ENCODE measurements at regions not wholly inside any gene's neighbourhood (a gene's known extent, or its start where the extent isn't known, plus 50 kb on each side); places are given as distances from the start of the nearest gene placed in this dataset.

DNA sequence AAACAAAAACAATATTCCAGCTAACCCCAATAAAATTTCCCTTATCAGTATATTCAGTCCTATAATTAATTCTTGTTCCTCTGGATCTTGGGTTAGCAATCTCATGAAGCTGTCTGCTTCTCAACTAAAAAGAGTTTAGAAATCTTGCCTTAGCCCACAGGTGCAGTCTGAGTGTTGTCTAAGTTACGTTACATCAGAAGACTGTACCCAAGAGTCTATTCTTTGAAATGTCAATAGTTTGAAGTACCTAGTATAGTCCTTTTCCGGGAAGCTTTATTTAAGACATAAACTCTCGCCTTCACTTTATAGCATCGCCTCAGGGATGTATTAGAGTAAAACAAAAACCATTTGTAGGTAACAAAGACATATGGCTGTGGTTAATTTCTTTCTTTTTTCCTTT is 465.1 kb downstream of the FUT8 start:
- DNase-seq (ENCODE audit: low spot score), result no peak

DNA sequence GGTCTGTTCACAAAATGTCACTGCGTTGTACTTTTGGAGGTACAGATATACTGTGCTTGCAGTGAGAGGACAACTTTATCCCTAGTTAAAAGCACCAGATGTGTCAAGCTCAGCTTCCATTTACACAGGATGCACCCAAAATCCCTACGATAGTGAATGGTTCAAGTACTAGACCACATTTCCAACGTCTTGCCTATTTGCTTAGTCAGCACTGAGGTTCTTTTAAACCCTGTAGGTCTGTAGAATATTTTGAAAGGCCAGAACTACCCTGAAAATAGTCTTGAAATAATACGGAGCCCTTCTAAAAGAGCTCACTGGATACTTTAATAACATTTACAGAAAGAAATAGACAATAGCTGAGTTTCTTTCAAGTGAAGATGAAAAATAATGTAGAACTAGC is 466.1 kb downstream of the FUT8 start:
- DNase-seq (ENCODE audit: low spot score), result no peak

- DNase-seq (ENCODE audit: low spot score), result no peak
Observed at GRCh38 chr14:65879248-65880009, 466.9 kb downstream of the FUT8 start.

DNA sequence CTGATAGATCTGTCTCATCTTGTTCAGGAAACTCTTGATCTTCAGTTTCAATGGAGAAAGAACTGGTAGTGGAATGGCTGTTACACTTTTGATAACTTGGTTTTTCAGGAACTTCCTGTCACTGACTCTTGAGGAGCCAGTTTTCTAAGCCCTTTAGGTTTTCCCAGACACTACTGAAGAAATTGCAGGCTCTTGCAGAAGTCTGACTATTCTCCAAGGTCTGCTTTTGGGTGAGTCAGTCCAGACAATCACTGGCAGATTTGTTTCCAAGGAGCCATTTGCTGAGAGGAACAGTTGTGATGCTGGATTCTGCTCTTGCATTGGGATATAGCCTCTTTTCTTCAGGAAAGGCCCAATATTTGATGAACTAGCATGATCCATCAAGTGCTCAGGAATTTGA is 468.0 kb downstream of the FUT8 start:
- DNase-seq (ENCODE audit: low spot score), result no peak

GRCh38 chr14:65881642-65882041 is 469.1 kb downstream of the FUT8 start:
- no peak for DNase-seq (ENCODE audit: low spot score)

- DNase-seq (ENCODE audit: low spot score), result no peak
Observed at GRCh38 chr14:65888677-65889076, 476.1 kb downstream of the FUT8 start.

DNA sequence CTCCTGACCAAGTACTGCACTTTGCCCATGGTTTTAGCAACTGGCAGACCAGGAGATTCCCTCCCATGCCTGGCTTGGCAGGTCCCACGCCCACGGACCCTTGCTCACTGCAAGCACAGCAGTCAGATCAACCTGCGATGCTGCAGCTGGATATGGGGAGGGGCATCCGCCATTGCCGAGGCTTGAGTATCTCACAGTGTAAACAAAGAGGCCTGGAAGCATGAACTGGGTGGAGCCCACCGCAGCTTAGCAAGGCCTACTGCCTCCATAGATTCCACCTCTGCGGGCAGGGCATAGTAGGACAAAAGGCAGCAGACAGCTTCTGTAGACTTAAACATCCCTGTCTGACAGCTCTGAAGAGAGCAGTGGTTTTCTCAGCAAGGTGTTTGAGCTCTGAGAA is 479.8 kb downstream of the FUT8 start:
- DNase-seq (ENCODE audit: low spot score), result no peak

DNA sequence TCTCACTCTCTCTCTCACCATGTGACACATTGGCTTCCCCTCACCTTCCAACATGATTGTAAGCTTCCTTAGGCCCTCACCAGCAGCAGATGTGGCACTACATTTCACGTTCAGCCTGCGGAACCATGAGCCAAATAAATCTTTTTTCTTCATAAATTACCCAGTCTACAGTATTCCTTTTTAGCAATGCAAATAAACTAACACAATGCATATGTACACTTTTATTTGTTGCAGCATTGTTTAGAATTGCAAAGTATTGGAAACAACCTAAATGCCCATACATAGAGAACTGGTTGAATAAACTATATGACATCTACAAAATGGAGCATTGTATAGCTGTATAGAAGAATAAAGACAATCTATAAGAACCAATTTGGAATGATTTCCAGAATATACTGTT is 487.6 kb downstream of the FUT8 start:
- no peak for DNase-seq (ENCODE audit: low spot score)

- DNase-seq (ENCODE audit: low spot score), result no peak
Observed at GRCh38 chr14:65901595-65901994, 489.1 kb downstream of the FUT8 start.

DNA sequence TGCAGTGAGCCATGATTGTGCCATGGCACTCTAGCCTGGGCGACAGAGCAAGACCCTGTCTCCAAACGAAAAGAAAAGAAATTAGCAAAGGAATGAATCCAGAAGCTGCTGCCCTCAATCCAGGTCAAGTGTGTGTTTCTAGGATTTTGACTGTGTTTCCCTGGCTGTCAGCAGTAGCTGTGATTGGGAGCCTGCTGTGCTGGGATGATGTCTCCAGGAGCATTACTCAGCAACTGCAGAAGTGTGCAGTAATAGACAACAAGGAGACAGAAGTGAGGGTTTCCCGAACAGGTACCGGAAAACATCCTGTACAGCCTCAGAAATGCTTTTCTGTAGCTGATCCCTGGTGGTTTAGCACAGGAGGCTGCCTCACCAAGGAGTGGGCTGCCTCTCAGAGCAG is 492.5 kb downstream of the FUT8 start:
- DNase-seq (ENCODE audit: low spot score), result no peak

DNA sequence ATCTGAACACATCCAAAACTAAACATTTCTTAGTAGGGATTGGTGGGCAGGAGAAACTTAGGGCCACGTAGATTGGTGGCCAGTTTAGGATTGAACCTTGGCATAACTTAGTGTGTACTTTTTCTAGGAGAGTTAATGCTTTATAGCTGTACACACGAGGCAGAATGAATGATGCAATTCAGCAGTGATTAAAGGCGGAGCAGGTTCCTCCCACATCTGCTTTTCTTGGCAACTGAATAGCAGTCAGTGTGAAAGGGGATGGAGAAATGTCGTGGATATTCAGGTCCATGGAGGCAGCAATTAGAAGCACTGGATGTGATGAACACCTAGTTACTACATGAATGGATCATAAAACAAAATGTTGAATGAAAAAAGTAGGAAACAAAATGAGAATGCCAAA is 493.8 kb downstream of the FUT8 start:
- no peak for DNase-seq (ENCODE audit: low spot score)

GRCh38 chr14:65906948-65907347 is 494.4 kb downstream of the FUT8 start:
- no peak for DNase-seq (ENCODE audit: low spot score)

GRCh38 chr14:65910108-65910786 is 497.7 kb downstream of the FUT8 start:
- no peak for DNase-seq (ENCODE audit: low spot score)

DNA sequence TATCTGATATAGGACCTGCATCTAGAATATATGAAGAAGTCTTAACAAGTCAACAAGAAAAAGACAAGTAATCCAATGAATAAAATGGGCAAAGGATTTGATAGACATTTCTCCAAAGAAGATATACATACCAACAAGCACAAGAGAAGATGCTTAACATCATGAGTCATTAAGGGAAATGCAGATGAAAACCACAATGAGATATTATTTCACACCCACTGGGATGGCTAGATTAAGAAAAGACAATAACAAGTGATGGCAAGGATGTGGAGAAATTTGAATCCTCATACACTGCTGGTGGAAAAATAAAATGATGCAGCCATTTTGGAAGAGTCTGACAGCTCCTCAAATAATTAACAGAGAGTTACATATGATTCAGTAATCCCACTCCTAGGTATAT is 502.6 kb downstream of the FUT8 start:
- DNase-seq (ENCODE audit: low spot score), result no peak

GRCh38 chr14:65916055-65916454 is 503.5 kb downstream of the FUT8 start:
- DNase-seq (ENCODE audit: low spot score), result no peak

GRCh38 chr14:65920996-65921395 is 508.5 kb downstream of the FUT8 start:
- DNase-seq (ENCODE audit: low spot score), result no peak

DNA sequence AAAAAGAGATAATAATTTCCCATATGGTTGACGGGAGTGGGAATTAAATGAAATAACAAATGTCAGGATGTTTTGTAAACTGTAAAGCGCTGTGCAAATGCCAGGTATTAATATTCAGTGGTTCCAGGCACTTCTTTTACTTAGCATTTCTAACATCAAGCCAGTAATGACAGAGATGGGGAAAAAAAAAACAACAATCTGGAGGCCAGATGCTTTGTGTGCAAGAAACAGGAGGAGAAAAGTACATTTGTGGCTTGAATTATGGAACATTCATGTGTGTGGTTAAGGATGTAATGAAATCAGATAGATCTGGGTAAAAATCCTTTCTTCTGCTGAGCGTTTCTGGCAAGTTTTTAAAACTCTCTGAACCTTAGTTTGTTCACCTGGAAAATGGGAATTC is 509.6 kb downstream of the FUT8 start:
- DNase-seq (ENCODE audit: low spot score), result no peak

DNA sequence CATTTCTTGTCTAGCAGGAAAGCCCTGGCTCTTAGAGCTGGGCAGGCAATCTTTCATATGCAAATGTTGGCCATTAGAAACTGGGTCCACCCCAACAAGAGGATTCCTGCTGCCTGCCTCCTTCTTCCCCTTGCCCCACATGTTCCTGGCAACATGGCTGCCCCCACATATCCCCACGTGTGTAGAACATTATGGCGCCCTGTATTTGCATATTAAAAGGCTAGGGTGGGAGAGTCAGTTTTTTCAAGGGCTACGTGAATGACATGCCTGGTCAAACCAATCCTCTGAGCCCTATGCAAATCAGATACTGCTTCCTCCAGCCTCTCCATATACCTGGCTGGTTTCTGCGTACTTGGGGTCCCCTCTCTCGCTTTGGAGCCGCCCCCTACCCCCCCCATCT is 514.0 kb downstream of the FUT8 start:
- no peak for DNase-seq (ENCODE audit: low spot score)

GRCh38 chr14:65926935-65927700 is 514.6 kb downstream of the FUT8 start:
- DNase-seq (ENCODE audit: low spot score), result no peak

DNA sequence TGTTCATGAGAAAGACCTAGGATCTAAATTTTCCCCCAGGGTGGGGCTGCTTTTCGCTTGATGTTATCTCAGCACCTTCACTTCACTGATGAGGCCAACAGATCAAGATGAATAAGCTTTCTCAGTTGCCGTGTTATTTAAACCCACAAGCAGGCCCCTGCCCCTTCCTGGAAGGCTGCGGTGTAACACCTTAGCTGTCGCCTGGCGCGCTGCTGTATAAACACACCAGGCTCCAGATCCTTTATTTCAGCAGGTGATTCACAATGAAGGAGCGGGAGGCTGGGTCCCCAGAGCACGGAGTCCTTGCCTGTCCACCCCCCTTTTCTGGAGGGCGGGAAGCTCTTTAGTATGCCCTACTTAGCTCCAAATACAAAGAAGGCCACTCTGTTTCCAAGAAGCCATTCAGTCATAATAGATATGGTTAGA is 515.4 kb downstream of the FUT8 start:
- no peak for DNase-seq (ENCODE audit: low spot score)

DNA sequence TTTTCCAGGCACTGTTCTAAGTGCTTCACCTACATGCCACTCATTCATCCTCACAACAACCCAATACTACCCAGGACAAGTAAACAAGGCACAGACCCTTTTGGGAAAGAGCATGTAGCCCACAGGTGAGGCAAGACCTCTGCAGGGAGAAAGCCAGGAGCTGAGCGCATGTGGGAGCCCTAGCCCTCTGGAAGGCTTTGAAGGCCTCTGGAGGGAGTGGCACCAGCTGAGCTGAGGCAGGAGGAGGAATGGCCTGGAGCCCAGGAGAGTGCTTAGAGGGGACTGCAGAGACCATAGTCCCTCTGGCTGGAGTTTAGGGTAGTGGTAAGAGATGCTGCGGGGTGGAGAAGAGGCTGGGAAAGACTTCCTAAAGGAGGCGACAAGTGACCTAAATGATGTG is 516.5 kb downstream of the FUT8 start:
- DNase-seq (ENCODE audit: low spot score), result no peak

DNA sequence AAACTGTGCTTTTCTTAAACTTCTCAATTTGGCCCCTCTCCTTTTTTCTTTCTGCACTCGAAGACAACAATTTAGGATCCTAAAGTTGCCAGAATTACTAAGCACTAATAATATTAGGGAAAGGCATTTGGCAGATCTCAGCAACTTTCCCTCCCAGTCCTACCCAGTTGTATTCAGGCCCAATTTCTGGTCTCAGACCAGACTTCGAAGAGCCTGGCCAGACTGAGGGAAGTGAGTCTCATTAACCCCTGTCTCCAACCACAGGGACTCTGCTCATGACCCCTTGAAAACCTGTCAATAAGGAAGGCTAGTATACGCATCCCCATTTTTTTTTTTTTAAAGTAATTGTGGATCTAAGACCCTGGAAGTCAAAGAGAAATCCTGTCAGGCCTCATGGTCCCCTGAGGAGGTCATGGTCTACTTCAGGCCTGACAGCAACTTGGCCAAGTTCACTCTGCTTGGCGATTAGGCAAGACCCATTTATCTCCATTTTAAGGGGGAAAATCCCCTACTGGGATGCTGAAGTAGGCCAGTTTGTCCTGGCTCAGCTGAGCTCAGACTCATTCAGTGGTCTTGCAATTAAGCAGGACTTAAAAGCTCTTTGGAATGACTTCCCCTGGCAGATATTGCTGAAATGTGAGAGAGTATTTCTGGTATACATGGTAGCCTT is 521.0 kb downstream of the FUT8 start:
- no peak for DNase-seq (ENCODE audit: low spot score)

- no peak for DNase-seq (ENCODE audit: low spot score)
Observed at GRCh38 chr14:65934070-65934435, 521.5 kb downstream of the FUT8 start.
